ENCODE measurements at regions not wholly inside any gene's neighbourhood (a gene's known extent, or its start where the extent isn't known, plus 50 kb on each side); places are given as distances from the start of the nearest gene placed in this dataset.

DNA sequence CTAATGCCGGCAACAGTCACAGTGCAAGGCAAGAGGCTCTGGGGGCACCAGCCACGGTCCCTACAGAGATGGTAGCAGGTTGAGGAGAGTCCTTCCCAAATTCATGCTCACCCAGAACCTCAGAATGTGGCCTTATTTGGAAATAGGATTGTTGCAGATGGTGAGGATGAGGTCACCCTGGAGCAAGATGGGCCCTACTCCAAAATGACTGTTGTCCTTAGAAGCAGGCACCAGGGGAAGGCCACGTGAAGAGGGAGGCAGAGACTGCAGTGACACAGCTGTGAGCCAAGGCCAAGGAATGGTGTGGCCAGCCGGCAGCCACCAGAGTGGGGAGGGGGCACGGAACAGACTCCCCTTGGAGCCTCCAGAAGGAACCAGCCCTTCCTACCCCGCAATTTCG lies 70.8 kb upstream of the CLDN14 start:
- TF ChIP-seq POLR2AphosphoS5 (IDR thresholded peaks at IDR 0.05; ENCODE audit: control insufficient read depth, insufficient read depth, low read depth, low read length) (no peak), ZNF24 (IDR thresholded peaks at IDR 0.05) (no peak), IRF9 (tag; IDR thresholded peaks at IDR 0.05) (no peak), NFE2L1 (tag; IDR thresholded peaks at IDR 0.05; ENCODE audit: borderline replicate concordance, low read depth) (no peak), ZBTB17 (CRISPR knock-in tag; IDR thresholded peaks at IDR 0.05) (no peak), ZNF174 (CRISPR knock-in tag; IDR thresholded peaks at IDR 0.05) (no peak), CTCF (IDR thresholded peaks at IDR 0.05 in 2 of 3, conservative IDR thresholded peaks at IDR 0.05 in 1 of 3; ENCODE audit: insufficient read depth in 2 of 3, low read depth in 1 of 3, low read length in 3 of 3) (no peak), KDM1A (IDR thresholded peaks at IDR 0.05) (no peak), ARID2 (IDR thresholded peaks at IDR 0.05) (no peak), ATF2 (CRISPR knock-in tag; IDR thresholded peaks at IDR 0.05) (no peak), YY1 (IDR thresholded peaks at IDR 0.05; ENCODE audit: borderline replicate concordance in 1 of 3, control insufficient read depth in 1 of 3, extremely low read depth in 1 of 3, insufficient read depth in 3 of 3, insufficient read length in 1 of 3, insufficient replicate concordance in 2 of 3, low read depth in 1 of 3, low read length in 2 of 3) (no peak), CBX8 (IDR thresholded peaks at IDR 0.05; ENCODE audit: borderline replicate concordance, extremely low read depth, low read depth, low read length, poor library complexity, severe bottlenecking) (no peak), RNF2 (IDR thresholded peaks at IDR 0.05) (no peak)
- TF ChIP-seq, protein P1, sequence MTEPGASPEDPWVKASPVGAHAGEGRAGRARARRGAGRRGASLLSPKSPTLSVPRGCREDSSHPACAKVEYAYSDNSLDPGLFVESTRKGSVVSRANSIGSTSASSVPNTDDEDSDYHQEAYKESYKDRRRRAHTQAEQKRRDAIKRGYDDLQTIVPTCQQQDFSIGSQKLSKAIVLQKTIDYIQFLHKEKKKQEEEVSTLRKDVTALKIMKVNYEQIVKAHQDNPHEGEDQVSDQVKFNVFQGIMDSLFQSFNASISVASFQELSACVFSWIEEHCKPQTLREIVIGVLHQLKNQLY (CRISPR knock-in tag; conservative IDR thresholded peaks at IDR 0.05) = no peak
